ENCODE measurements at regions not wholly inside any gene's neighbourhood (a gene's known extent, or its start where the extent isn't known, plus 50 kb on each side); places are given as distances from the start of the nearest gene placed in this dataset.

- no peak for DNase-seq (ENCODE audit: low spot score)
Observed at GRCh38 chr1:79388694-79389361, 382.3 kb upstream of the ADGRL4 start.

GRCh38 chr1:79386730-79387129 is 380.2 kb upstream of the ADGRL4 start:
- DNase-seq (ENCODE audit: low spot score) = no peak

- DNase-seq (ENCODE audit: low spot score) = no peak
Observed at GRCh38 chr1:79380078-79380477, 373.5 kb upstream of the ADGRL4 start.

GRCh38 chr1:79376106-79376505 is 369.6 kb upstream of the ADGRL4 start:
- no peak for DNase-seq (ENCODE audit: low spot score)

- DNase-seq (ENCODE audit: low spot score) = no peak
Observed at GRCh38 chr1:79375352-79375751, 368.8 kb upstream of the ADGRL4 start.

- DNase-seq (ENCODE audit: low spot score) = no peak
Observed at GRCh38 chr1:79374397-79374796, 367.9 kb upstream of the ADGRL4 start.

GRCh38 chr1:79373481-79374125 is 367.1 kb upstream of the ADGRL4 start:
- no peak for DNase-seq (ENCODE audit: low spot score)

- DNase-seq (ENCODE audit: low spot score) = no peak
Observed at GRCh38 chr1:79371802-79372201, 365.3 kb upstream of the ADGRL4 start.

GRCh38 chr1:79369091-79369490 is 362.6 kb upstream of the ADGRL4 start:
- no peak for DNase-seq (ENCODE audit: low spot score)

GRCh38 chr1:79364896-79365295 is 358.4 kb upstream of the ADGRL4 start:
- no peak for DNase-seq (ENCODE audit: low spot score)

GRCh38 chr1:79363430-79363829 is 356.9 kb upstream of the ADGRL4 start:
- no peak for DNase-seq (ENCODE audit: low spot score)

- no peak for DNase-seq (ENCODE audit: low spot score)
Observed at GRCh38 chr1:79362470-79362869, 355.9 kb upstream of the ADGRL4 start.

- no peak for DNase-seq (ENCODE audit: low spot score)
Observed at GRCh38 chr1:79355090-79355489, 348.6 kb upstream of the ADGRL4 start.

- no peak for DNase-seq (ENCODE audit: low spot score)
Observed at GRCh38 chr1:79353224-79353623, 346.7 kb upstream of the ADGRL4 start.

GRCh38 chr1:79326875-79327274 is 320.3 kb upstream of the ADGRL4 start:
- DNase-seq (ENCODE audit: low spot score) = no peak

GRCh38 chr1:79325705-79326104 is 319.2 kb upstream of the ADGRL4 start:
- no peak for DNase-seq (ENCODE audit: low spot score)

- no peak for DNase-seq (ENCODE audit: low spot score)
Observed at GRCh38 chr1:79325126-79325525, 318.6 kb upstream of the ADGRL4 start.

GRCh38 chr1:79323239-79324025 is 316.9 kb upstream of the ADGRL4 start:
- no peak for DNase-seq (ENCODE audit: low spot score)

- DNase-seq (ENCODE audit: low spot score) = no peak
Observed at GRCh38 chr1:79322511-79323027, 316.0 kb upstream of the ADGRL4 start.

- DNase-seq (ENCODE audit: low spot score) = no peak
Observed at GRCh38 chr1:79312438-79312837, 305.9 kb upstream of the ADGRL4 start.

- DNase-seq (ENCODE audit: low spot score) = no peak
Observed at GRCh38 chr1:79310609-79311008, 304.1 kb upstream of the ADGRL4 start.

GRCh38 chr1:79304131-79304530 is 297.6 kb upstream of the ADGRL4 start:
- DNase-seq (ENCODE audit: low spot score) = no peak

- no peak for DNase-seq (ENCODE audit: low spot score)
Observed at GRCh38 chr1:79303040-79303439, 296.5 kb upstream of the ADGRL4 start.
